ENCODE measurements at regions not wholly inside any gene's neighbourhood (a gene's known extent, or its start where the extent isn't known, plus 50 kb on each side); places are given as distances from the start of the nearest gene placed in this dataset.
A peak's percentile ranks its signal among the peaks of the same experiment; 100 is the strongest.

- TF ChIP-seq CTCF (IDR thresholded peaks at IDR 0.05; ENCODE audit: insufficient read depth, low read length, poor library complexity, severe bottlenecking), result no peak
- H3K27me3 ChIP-seq (ENCODE audit: control insufficient read depth, insufficient read depth, low read length), result no peaks in the 10 kb centered on the region
Measured at GRCh38 chr9:32260151-32260862, 124.1 kb upstream of the ACO1 start.

GRCh38 chr9:32264170-32264864 lies 120.1 kb upstream of the ACO1 start:
- Histone ChIP-seq H3K4me3 (ENCODE audit: low read depth, low read length) (no peak overlapping the region), H3K36me3 (ENCODE audit: control insufficient read depth, insufficient read depth, low read length) (no peaks in the 10 kb centered on the region), H3K27me3 (ENCODE audit: control insufficient read depth, insufficient read depth, low read length) (no peaks in the 10 kb centered on the region)
- peak; percentile 41 for TF ChIP-seq CTCF (IDR thresholded peaks at IDR 0.05; ENCODE audit: insufficient read depth, low read length, poor library complexity, severe bottlenecking)
- peak; percentile 49 for DNase-seq (ENCODE audit: low read depth)

More at GRCh38 chr9:32260151-32260862, 124.1 kb upstream of the ACO1 start:
- H3K36me3 ChIP-seq (ENCODE audit: control insufficient read depth, insufficient read depth, low read length), result no peaks in the 10 kb centered on the region
- no peak for DNase-seq (ENCODE audit: low read depth)
- H3K4me3 ChIP-seq (ENCODE audit: low read depth, low read length), result no peak overlapping the region

- TF ChIP-seq CTCF (IDR thresholded peaks at IDR 0.05; ENCODE audit: insufficient read depth, low read length, poor library complexity, severe bottlenecking), result no peak
- Histone ChIP-seq H3K27me3 (ENCODE audit: control insufficient read depth, insufficient read depth, low read length) (no peaks in the 10 kb centered on the region), H3K4me3 (ENCODE audit: low read depth, low read length) (no peak overlapping the region), H3K36me3 (ENCODE audit: control insufficient read depth, insufficient read depth, low read length) (no peaks in the 10 kb centered on the region)
- DNase-seq (ENCODE audit: low read depth), result no peak
Measured at GRCh38 chr9:32265037-32265436, 119.4 kb upstream of the ACO1 start.

- H3K27me3 ChIP-seq (ENCODE audit: control insufficient read depth, insufficient read depth, low read length), result no peaks in the 10 kb centered on the region
- no peak overlapping the region for H3K4me3 ChIP-seq (ENCODE audit: low read depth, low read length)
- no peak for TF ChIP-seq CTCF (IDR thresholded peaks at IDR 0.05; ENCODE audit: insufficient read depth, low read length, poor library complexity, severe bottlenecking)
- DNase-seq (ENCODE audit: low read depth), result no peak
- H3K36me3 ChIP-seq (ENCODE audit: control insufficient read depth, insufficient read depth, low read length), result no peaks in the 10 kb centered on the region
Measured at GRCh38 chr9:32278991-32279390, 105.5 kb upstream of the ACO1 start.

- H3K36me3 ChIP-seq (ENCODE audit: control insufficient read depth, insufficient read depth, low read length), result no peaks in the 10 kb centered on the region
- DNase-seq (ENCODE audit: low read depth), result no peak
- TF ChIP-seq CTCF (IDR thresholded peaks at IDR 0.05; ENCODE audit: insufficient read depth, low read length, poor library complexity, severe bottlenecking), result no peak
- H3K27me3 ChIP-seq (ENCODE audit: control insufficient read depth, insufficient read depth, low read length), result no peaks in the 10 kb centered on the region
- no peak overlapping the region for H3K4me3 ChIP-seq (ENCODE audit: low read depth, low read length)
Measured at GRCh38 chr9:32289756-32290155, 94.7 kb upstream of the ACO1 start.

All from kidney epithelial cell (primary cell).